ENCODE measurements at regions not wholly inside any gene's neighbourhood (a gene's known extent, or its start where the extent isn't known, plus 50 kb on each side); places are given as distances from the start of the nearest gene placed in this dataset.

DNA sequence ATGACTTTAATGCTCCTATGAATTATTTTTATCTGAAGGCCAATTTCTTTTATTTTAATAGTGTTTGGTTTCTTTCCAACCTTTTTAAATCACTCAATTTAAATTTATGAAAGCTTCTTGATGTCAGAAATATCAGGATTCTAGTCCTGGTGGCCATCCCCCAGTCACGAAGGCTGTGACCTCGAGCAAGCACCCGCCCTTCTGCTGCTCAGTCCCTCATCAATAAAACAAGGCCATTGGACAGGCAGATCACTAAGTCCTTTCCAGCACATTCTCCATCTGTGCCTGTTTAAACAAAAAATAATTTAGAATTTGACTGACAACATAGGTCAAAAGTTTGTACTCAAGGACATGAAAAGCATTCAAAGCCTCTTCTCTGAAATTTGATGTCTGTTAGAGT is 483.6 kb upstream of the VRK2 start:
- ChIA-PET CTCF (no interaction called here), POLR2A (no interaction called here)
- intact Hi-C loops (cut with micrococcal nuclease): no loop called here
- Histone ChIP-seq H3K36me3 (ENCODE audit: control insufficient read depth in 2 of 3, insufficient read depth in 3 of 3, low read length in 3 of 3) (no peaks in the 10 kb centered on the region), H3K27me3 (ENCODE audit: control insufficient read depth in 2 of 2, insufficient read depth in 2 of 2, low read length in 2 of 2) (no peaks in the 10 kb centered on the region), H3K9me3 (ENCODE audit: control insufficient read depth in 2 of 3, low read length in 3 of 3) (peaks cover 0 to 3% (median 0%) of the 10 kb centered on the region in 3 experiments), H3K27ac (ENCODE audit: low read depth, low read length) (no peak overlapping the region), H3K4me3 (ENCODE audit: low read length) (no peak overlapping the region), H3K4me1 (ENCODE audit: control insufficient read depth in 2 of 2, insufficient read depth in 2 of 2, low read length in 2 of 2) (no peaks in the 10 kb centered on the region)
- Mint-ChIP-seq H3K27ac (no peak overlapping the region), H3K9me3 (peaks cover 0 to 28% (median 4%) of the 10 kb centered on the region in 11 donors), H3K4me3 (no peak overlapping the region), H3K36me3 (no peaks in the 10 kb centered on the region), H3K27me3 (no peaks in the 10 kb centered on the region), H3K4me1 (no peaks in the 10 kb centered on the region)
- ATAC-seq (no peak), DNase-seq (no peak)

DNA sequence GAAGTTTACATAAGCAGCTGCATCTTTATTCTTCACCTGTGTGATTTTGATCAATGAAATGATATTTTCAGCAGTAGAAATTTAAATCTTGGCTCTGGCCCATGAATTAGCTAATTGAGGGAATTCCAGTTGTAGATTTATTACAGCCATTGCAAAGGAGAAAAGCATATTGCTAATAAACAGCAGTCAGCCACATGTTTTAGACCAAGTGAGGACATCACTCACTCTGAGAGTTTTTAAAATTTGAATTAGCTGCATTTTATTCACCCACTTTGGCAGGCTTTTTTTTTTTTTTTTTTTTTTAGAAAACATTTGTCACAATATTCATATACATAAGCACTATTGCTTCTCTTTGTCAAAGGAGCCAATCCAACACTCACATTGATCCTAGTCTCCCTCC is 479.4 kb upstream of the VRK2 start:
- intact Hi-C loops (cut with micrococcal nuclease): no loop called here
- H3K4me3 Mint-ChIP-seq: no peak overlapping the region
- H3K27me3 Mint-ChIP-seq: no peaks in the 10 kb centered on the region
- no peak for ATAC-seq
- H3K4me3 ChIP-seq (ENCODE audit: low read length): no peak overlapping the region
- H3K4me1 Mint-ChIP-seq: no peaks in the 10 kb centered on the region
- no peak overlapping the region for H3K27ac Mint-ChIP-seq
- no peak for DNase-seq
- CTCF ChIA-PET: no interaction called here
- H3K27ac ChIP-seq (ENCODE audit: low read depth, low read length): no peak overlapping the region
- no peaks in the 10 kb centered on the region for H3K27me3 ChIP-seq (ENCODE audit: control insufficient read depth in 2 of 2, insufficient read depth in 2 of 2, low read length in 2 of 2)
- POLR2A ChIA-PET: no interaction called here
- peaks cover 0 to under 1% (median 0%) of the 10 kb centered on the region in 5 donors for H3K36me3 Mint-ChIP-seq
- no peaks in the 10 kb centered on the region for H3K4me1 ChIP-seq (ENCODE audit: control insufficient read depth in 2 of 2, insufficient read depth in 2 of 2, low read length in 2 of 2)
- H3K9me3 Mint-ChIP-seq: peaks cover 0 to 29% (median 4%) of the 10 kb centered on the region in 11 donors
- no peaks in the 10 kb centered on the region for H3K36me3 ChIP-seq (ENCODE audit: control insufficient read depth in 2 of 3, insufficient read depth in 3 of 3, low read length in 3 of 3)
- peaks cover 0 to 3% (median 0%) of the 10 kb centered on the region in 3 experiments for H3K9me3 ChIP-seq (ENCODE audit: control insufficient read depth in 2 of 3, low read length in 3 of 3)

DNA sequence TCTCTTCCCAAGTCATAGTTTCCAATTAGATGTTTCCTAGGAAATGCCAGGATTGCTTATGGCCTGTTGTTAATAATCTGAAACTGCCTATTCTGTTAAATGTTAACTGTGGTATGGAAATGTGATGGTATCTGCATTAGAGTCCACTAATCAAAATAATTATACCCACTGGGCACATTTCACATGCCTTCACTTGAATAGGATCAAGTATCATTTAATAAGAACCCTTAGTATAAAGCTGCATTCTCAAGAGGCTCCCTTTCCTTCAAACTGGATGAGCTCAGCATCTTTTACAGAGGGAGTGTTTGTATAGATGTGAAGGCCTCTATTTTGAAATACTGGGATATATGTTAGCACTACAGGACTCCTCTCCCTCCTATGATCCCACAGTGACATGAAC is 477.2 kb upstream of the VRK2 start:
- ChIA-PET POLR2A (no interaction called here), CTCF (no interaction called here)
- intact Hi-C loops (cut with micrococcal nuclease): no loop called here
- H3K9me3 Mint-ChIP-seq: peaks cover 0 to 40% (median 5%) of the 10 kb centered on the region in 11 donors
- H3K27me3 Mint-ChIP-seq: no peaks in the 10 kb centered on the region
- Histone ChIP-seq H3K4me3 (ENCODE audit: low read length) (no peak overlapping the region), H3K4me1 (ENCODE audit: control insufficient read depth in 2 of 2, insufficient read depth in 2 of 2, low read length in 2 of 2) (no peaks in the 10 kb centered on the region), H3K36me3 (ENCODE audit: control insufficient read depth in 2 of 3, insufficient read depth in 3 of 3, low read length in 3 of 3) (no peaks in the 10 kb centered on the region), H3K27ac (ENCODE audit: low read depth, low read length) (no peak overlapping the region), H3K27me3 (ENCODE audit: control insufficient read depth in 2 of 2, insufficient read depth in 2 of 2, low read length in 2 of 2) (no peaks in the 10 kb centered on the region), H3K9me3 (ENCODE audit: control insufficient read depth in 2 of 3, low read length in 3 of 3) (peaks cover 0 to 3% (median 0%) of the 10 kb centered on the region in 3 experiments)
- DNase-seq: no peak
- ATAC-seq: no peak
- H3K4me1 Mint-ChIP-seq: no peaks in the 10 kb centered on the region
- H3K4me3 Mint-ChIP-seq: no peak overlapping the region
- peaks cover 0 to 9% (median 0%) of the 10 kb centered on the region in 5 donors for H3K36me3 Mint-ChIP-seq
- no peak overlapping the region for H3K27ac Mint-ChIP-seq

DNA sequence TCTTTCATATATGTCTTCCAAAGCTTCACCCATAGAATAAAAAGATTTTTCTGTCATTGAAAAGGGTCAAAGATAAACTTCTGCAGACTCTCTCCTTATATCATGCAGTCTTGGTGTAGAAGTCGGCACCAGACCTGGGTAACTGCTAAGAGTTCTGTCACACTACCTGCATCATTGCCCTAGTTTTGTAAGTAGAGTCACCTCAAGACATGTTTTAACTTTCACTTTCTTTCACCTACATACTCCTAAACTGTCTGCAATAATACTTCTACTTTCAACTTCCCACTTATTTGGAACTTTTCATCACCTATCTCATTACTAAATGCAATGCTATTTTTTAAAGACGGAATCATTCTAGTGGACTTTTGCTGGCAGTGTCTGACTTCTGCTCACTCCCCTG is 475.6 kb upstream of the VRK2 start:
- Histone ChIP-seq H3K36me3 (ENCODE audit: control insufficient read depth in 2 of 3, insufficient read depth in 3 of 3, low read length in 3 of 3) (no peaks in the 10 kb centered on the region), H3K9me3 (ENCODE audit: control insufficient read depth in 2 of 3, low read length in 3 of 3) (no peaks in the 10 kb centered on the region), H3K27me3 (ENCODE audit: control insufficient read depth in 2 of 2, insufficient read depth in 2 of 2, low read length in 2 of 2) (no peaks in the 10 kb centered on the region), H3K27ac (ENCODE audit: low read depth, low read length) (no peak overlapping the region), H3K4me3 (ENCODE audit: low read length) (no peak overlapping the region), H3K4me1 (ENCODE audit: control insufficient read depth in 2 of 2, insufficient read depth in 2 of 2, low read length in 2 of 2) (no peaks in the 10 kb centered on the region)
- Mint-ChIP-seq H3K9me3 (peaks cover 0 to 25% (median 5%) of the 10 kb centered on the region in 11 donors), H3K27ac (no peak overlapping the region), H3K4me1 (peaks cover 0 to 2% (median 0%) of the 10 kb centered on the region in 7 donors), H3K27me3 (no peaks in the 10 kb centered on the region), H3K36me3 (peaks cover 0 to 9% (median 0%) of the 10 kb centered on the region in 5 donors), H3K4me3 (no peak overlapping the region)
- ChIA-PET CTCF (no interaction called here), POLR2A (no interaction called here)
- intact Hi-C loops (cut with micrococcal nuclease): no loop called here
- DNase-seq (no peak), ATAC-seq (no peak)

DNA sequence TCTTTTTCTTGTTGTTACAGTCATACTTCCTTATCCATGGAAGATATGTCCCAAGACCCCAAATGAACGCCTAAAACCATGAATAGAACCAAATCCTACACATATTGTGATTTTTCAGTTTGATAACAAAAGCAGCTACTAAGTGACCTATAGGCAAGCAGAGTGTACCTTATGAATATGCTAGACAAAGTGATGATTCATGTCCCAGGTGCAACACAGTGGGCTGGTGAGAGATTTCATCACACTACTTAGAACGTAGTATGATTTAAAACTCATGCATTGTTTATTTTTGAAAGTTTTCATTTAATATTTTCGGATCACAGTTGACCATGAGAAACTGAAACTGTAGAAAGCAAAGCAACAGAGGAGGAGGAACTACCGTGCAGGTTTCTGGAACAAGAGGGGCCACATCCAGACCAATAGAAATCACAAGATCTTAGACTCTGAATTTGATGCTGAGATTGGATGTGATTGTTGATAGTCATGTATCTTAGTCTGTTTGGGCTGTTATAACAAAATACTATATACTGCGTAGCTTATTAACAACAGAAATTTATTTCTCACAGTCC is 470.8 kb upstream of the VRK2 start:
- Histone ChIP-seq H3K27me3 (ENCODE audit: control insufficient read depth in 2 of 2, insufficient read depth in 2 of 2, low read length in 2 of 2) (no peaks in the 10 kb centered on the region), H3K4me1 (ENCODE audit: control insufficient read depth in 2 of 2, insufficient read depth in 2 of 2, low read length in 2 of 2) (no peaks in the 10 kb centered on the region), H3K27ac (ENCODE audit: low read depth, low read length) (no peak overlapping the region), H3K4me3 (ENCODE audit: low read length) (no peak overlapping the region), H3K9me3 (ENCODE audit: control insufficient read depth in 2 of 3, low read length in 3 of 3) (no peaks in the 10 kb centered on the region), H3K36me3 (ENCODE audit: control insufficient read depth in 2 of 3, insufficient read depth in 3 of 3, low read length in 3 of 3) (no peaks in the 10 kb centered on the region)
- ATAC-seq (no peak), DNase-seq (no peak)
- H3K9me3 Mint-ChIP-seq: peaks cover 0 to 24% (median 5%) of the 10 kb centered on the region in 11 donors
- peaks cover 0 to 9% (median 0%) of the 10 kb centered on the region in 5 donors for H3K36me3 Mint-ChIP-seq
- intact Hi-C loops (cut with micrococcal nuclease): no loop called here
- H3K4me1 Mint-ChIP-seq: peaks cover 0 to 2% (median 0%) of the 10 kb centered on the region in 7 donors
- ChIA-PET POLR2A (no interaction called here), CTCF (no interaction called here)
- no peak overlapping the region for H3K4me3 Mint-ChIP-seq
- no peak overlapping the region for H3K27ac Mint-ChIP-seq
- H3K27me3 Mint-ChIP-seq: no peaks in the 10 kb centered on the region

DNA sequence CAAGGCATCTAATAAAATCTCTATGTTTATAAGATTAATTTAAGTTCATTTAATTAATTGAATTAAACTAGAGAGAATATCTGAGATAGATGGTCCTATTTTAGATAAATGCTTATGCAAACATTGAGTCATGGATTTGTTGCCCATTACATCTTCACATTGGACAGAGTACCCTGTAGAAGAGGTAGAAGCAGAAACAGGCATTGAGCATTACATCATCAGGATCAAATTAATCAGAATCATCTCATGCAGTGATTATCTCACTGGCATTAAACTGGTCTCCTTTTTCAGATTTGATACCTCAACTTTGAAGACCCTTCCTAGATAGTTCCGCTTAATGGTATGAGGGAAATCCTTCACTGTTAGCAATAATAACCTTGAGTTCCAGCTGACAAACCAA is 469.6 kb upstream of the VRK2 start:
- peaks cover 0 to 24% (median 2%) of the 10 kb centered on the region in 11 donors for H3K9me3 Mint-ChIP-seq
- no peaks in the 10 kb centered on the region for H3K36me3 ChIP-seq (ENCODE audit: control insufficient read depth in 2 of 3, insufficient read depth in 3 of 3, low read length in 3 of 3)
- H3K27ac Mint-ChIP-seq: no peak overlapping the region
- no peak for ATAC-seq
- no peaks in the 10 kb centered on the region for H3K27me3 Mint-ChIP-seq
- no peak overlapping the region for H3K4me3 ChIP-seq (ENCODE audit: low read length)
- H3K4me1 ChIP-seq (ENCODE audit: control insufficient read depth in 2 of 2, insufficient read depth in 2 of 2, low read length in 2 of 2): no peaks in the 10 kb centered on the region
- ChIA-PET CTCF (no interaction called here), POLR2A (no interaction called here)
- H3K27ac ChIP-seq (ENCODE audit: low read depth, low read length): no peak overlapping the region
- H3K36me3 Mint-ChIP-seq: peaks cover 0 to 9% (median 0%) of the 10 kb centered on the region in 5 donors
- no peak for DNase-seq
- no peaks in the 10 kb centered on the region for H3K27me3 ChIP-seq (ENCODE audit: control insufficient read depth in 2 of 2, insufficient read depth in 2 of 2, low read length in 2 of 2)
- H3K4me3 Mint-ChIP-seq: no peak overlapping the region
- intact Hi-C loops (cut with micrococcal nuclease): no loop called here
- no peaks in the 10 kb centered on the region for H3K9me3 ChIP-seq (ENCODE audit: control insufficient read depth in 2 of 3, low read length in 3 of 3)
- peaks cover 0 to 2% (median 0%) of the 10 kb centered on the region in 7 donors for H3K4me1 Mint-ChIP-seq

DNA sequence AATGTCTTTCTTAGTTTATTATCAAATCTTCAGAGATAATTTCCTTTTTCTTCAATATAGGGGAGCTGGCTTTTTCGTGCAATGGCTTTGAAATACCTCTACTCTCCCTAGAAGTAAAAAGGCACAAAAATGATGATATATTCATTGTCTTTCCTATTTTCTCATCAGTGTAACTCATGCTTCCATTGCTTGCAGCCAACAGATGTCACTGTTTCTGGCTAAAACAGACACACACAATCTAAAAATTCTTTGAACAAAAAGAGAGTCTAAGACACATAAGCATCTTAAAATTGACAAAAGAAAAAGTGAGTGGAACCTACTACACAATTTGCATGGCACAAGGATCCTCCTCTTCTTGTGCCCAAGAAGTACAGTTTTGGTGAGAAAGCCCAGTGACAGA is 448.7 kb upstream of the VRK2 start:
- Histone ChIP-seq H3K9me3 (ENCODE audit: control insufficient read depth in 2 of 3, low read length in 3 of 3) (no peaks in the 10 kb centered on the region), H3K4me3 (ENCODE audit: low read length) (no peak overlapping the region), H3K4me1 (ENCODE audit: control insufficient read depth in 2 of 2, insufficient read depth in 2 of 2, low read length in 2 of 2) (no peaks in the 10 kb centered on the region), H3K27me3 (ENCODE audit: control insufficient read depth in 2 of 2, insufficient read depth in 2 of 2, low read length in 2 of 2) (no peaks in the 10 kb centered on the region), H3K36me3 (ENCODE audit: control insufficient read depth in 2 of 3, insufficient read depth in 3 of 3, low read length in 3 of 3) (no peaks in the 10 kb centered on the region), H3K27ac (ENCODE audit: low read depth, low read length) (no peak overlapping the region)
- no peak for DNase-seq
- ATAC-seq: no peak
- Mint-ChIP-seq H3K27me3 (peaks cover 0 to 4% (median 0%) of the 10 kb centered on the region in 5 donors), H3K9me3 (peaks cover 0 to 30% (median 6%) of the 10 kb centered on the region in 11 donors), H3K27ac (no peak overlapping the region), H3K4me1 (no peaks in the 10 kb centered on the region), H3K36me3 (no peaks in the 10 kb centered on the region), H3K4me3 (no peak overlapping the region)
- intact Hi-C loops (cut with micrococcal nuclease): no loop called here
- CTCF ChIA-PET: no interaction called here
- POLR2A ChIA-PET: no interaction called here

All from naive thymus-derived CD4-positive, alpha-beta T cell (primary cell).